A549 (cell line): ENCODE measurements at regions not wholly inside any gene's neighbourhood (a gene's known extent, or its start where the extent isn't known, plus 50 kb on each side); places are given as distances from the start of the nearest gene placed in this dataset.

ENCODE experiments used
- CBX2 ChIP-seq: fragments of 200-600 bp; sonication (generic); IDR thresholded peaks from 2 replicates; pipeline ENCODE4 v1.6.1; 2016; ENCODE audit warnings: low read depth, mild to moderate bottlenecking, borderline replicate concordance
- CBX8 ChIP-seq: fragments of 200-600 bp; sonication (generic); IDR thresholded peaks from 2 replicates; pipeline ENCODE4 v1.6.1; 2016
- CTCF ChIP-seq: fragments of >200 bp; sonication (Bioruptor Twin); formaldehyde crosslinking; IDR thresholded peaks from 3 replicates; pipeline ENCODE4 v1.5.1; 2016
- EP300 ChIP-seq, 2 experiments: fragments of >200 bp; sonication (Bioruptor Twin); formaldehyde crosslinking; IDR thresholded peaks; 2 replicates in 1 of 2; 3 replicates in 1 of 2; pipeline ENCODE4 v1.6.1; 2016 to 2017
- HMGXB4 ChIP-seq: fragments of 250-450 bp; sonication (Bioruptor Pico); IDR thresholded peaks from 2 replicates; pipeline ENCODE4 v1.5.0; 2021; ENCODE audit warnings: mild to moderate bottlenecking, moderate library complexity, borderline replicate concordance
- KDM5A ChIP-seq: fragments of 200-600 bp; sonication (generic); IDR thresholded peaks from 2 replicates; pipeline ENCODE4 v1.6.1; 2016; ENCODE audit warnings: antibody characterized with exemption, mild to moderate bottlenecking
- MAFK ChIP-seq: fragments of 450-650 bp; IDR thresholded peaks from 2 replicates; pipeline ENCODE4 v1.6.1; 2014; ENCODE audit not compliant: partially characterized antibody
- NR3C1 ChIP-seq: fragments of >200 bp; sonication (Bioruptor Twin); formaldehyde crosslinking; IDR thresholded peaks from 3 replicates; pipeline ENCODE4 v1.6.1; 2017
- POLR2A ChIP-seq: IDR thresholded peaks from 2 replicates; pipeline ENCODE4 v1.6.1; 2012; ENCODE audit warnings: mild to moderate bottlenecking, low read length
- POLR2AphosphoS2 ChIP-seq: conservative IDR thresholded peaks from 2 replicates; pipeline ENCODE4 v1.6.1; 2012; ENCODE audit warnings: low read length, improper control_type of control experiment, inconsistent platforms
- RNF2 ChIP-seq: fragments of 200-600 bp; sonication (generic); IDR thresholded peaks from 2 replicates; pipeline ENCODE4 v1.6.1; 2016; ENCODE audit warnings: low read depth, mild to moderate bottlenecking, antibody characterized with exemption, moderate library complexity, borderline replicate concordance
- ZSCAN20 ChIP-seq: fragments of 250-450 bp; sonication (Bioruptor Pico); IDR thresholded peaks from 2 replicates; pipeline ENCODE4 v1.8.0; 2022; ENCODE audit warnings: mild to moderate bottlenecking, moderate library complexity

- no peak for TF ChIP-seq POLR2AphosphoS2
- no peak for TF ChIP-seq POLR2A
- no peak for TF ChIP-seq CTCF
- no peak for TF ChIP-seq NR3C1
- TF ChIP-seq ZSCAN20 (CRISPR knock-in tag) = no peak
- no peak for TF ChIP-seq EP300 (IDR thresholded peaks at IDR 0.05)
- no peak for TF ChIP-seq CBX2
- TF ChIP-seq CBX8 = no peak
- no peak for TF ChIP-seq KDM5A
- TF ChIP-seq RNF2 = no peak
- TF ChIP-seq MAFK = no peak
- no peak for TF ChIP-seq HMGXB4 (CRISPR knock-in tag)
These were observed 749.5 kb downstream of the VRK1 start for GRCh38 chr14:97546491-97547230.
